ENCODE measurements at regions not wholly inside any gene's neighbourhood (a gene's known extent, or its start where the extent isn't known, plus 50 kb on each side); places are given as distances from the start of the nearest gene placed in this dataset.

- no TSS peak for BruUV-seq (replicated peaks)
- H3K9ac ChIP-seq (ENCODE audit: low read length) = no peak overlapping the region
- H3K9me3 ChIP-seq (ENCODE audit: control insufficient read depth in 1 of 2, insufficient read depth in 1 of 2, low read depth in 1 of 2, low read length in 2 of 2) = peaks cover 5 to 15% of the 10 kb centered on the region in 2 experiments; a peak in 2 of 4 replicates
- H3K4me2 ChIP-seq (ENCODE audit: low read length) = no peak overlapping the region
- ATAC-seq (0 out of 2 replicates have a peak, but pooled peaks have one; percentile 47), DNase-seq (ENCODE audit: low read depth, low spot score) (no peak)
- no peaks in the 10 kb centered on the region for H4K20me1 ChIP-seq (ENCODE audit: insufficient read depth)
- no peaks in the 10 kb centered on the region for H3K36me3 ChIP-seq (ENCODE audit: control insufficient read depth in 1 of 2, insufficient read depth in 2 of 2, low read length in 2 of 2)
- H3K9me2 ChIP-seq (ENCODE audit: insufficient read depth) = no peaks in the 10 kb centered on the region
- no peaks in the 10 kb centered on the region for H3K27me3 ChIP-seq (ENCODE audit: insufficient read depth, low read length)
- ChIA-PET POLR2A (no interaction called here), RAD21 (ENCODE audit: low non-redundant PET in 1 of 2, low total read pairs in 2 of 2, uncharacterized antibody in 2 of 2, unreplicated experiment in 2 of 2) (no interaction called here), CTCF (no interaction called here)
- no peaks in the 10 kb centered on the region for H3K79me2 ChIP-seq (ENCODE audit: insufficient read depth, low read length)
- H3K27ac ChIP-seq (ENCODE audit: low read depth, low read length) = no peak overlapping the region
- TF ChIP-seq ZNF274 (IDR thresholded peaks at IDR 0.05; ENCODE audit: low read depth, low read length) (no peak), POLR2A (IDR thresholded peaks at IDR 0.05; ENCODE audit: borderline replicate concordance, extremely low read depth, insufficient read depth, insufficient read length) (no peak), CTCF (IDR thresholded peaks at IDR 0.05 in 2 of 3, conservative IDR thresholded peaks at IDR 0.05 in 1 of 3; ENCODE audit: borderline replicate concordance in 1 of 3, insufficient read depth in 1 of 3, low read depth in 2 of 3, low read length in 2 of 3) (peak in 2 of 3 experiments; percentile 76 to 81; a peak in 4 of 6 replicates)
- H3K4me3 ChIP-seq (replicated peaks in 1 of 2; ENCODE audit: low read depth in 1 of 2, low read length in 2 of 2) = no peak overlapping the region
- H3K4me1 ChIP-seq (ENCODE audit: control insufficient read depth in 1 of 2, insufficient read depth in 2 of 2, low read length in 2 of 2) = no peaks in the 10 kb centered on the region
- intact Hi-C loops (cut with micrococcal nuclease) = no loop called here
- H2AFZ ChIP-seq (ENCODE audit: low read depth, low read length, poor library complexity, severe bottlenecking) = no peak overlapping the region
Observed at GRCh38 chr5:8184455-8185063, 315.6 kb downstream of the MTRR start.

- no peaks in the 10 kb centered on the region for H3K9me2 ChIP-seq (ENCODE audit: insufficient read depth)
- no TSS peak for BruUV-seq (replicated peaks)
- H3K27me3 ChIP-seq (ENCODE audit: insufficient read depth, low read length) = no peaks in the 10 kb centered on the region
- no peaks in the 10 kb centered on the region for H3K4me1 ChIP-seq (ENCODE audit: control insufficient read depth in 1 of 2, insufficient read depth in 2 of 2, low read length in 2 of 2)
- TF ChIP-seq CEBPB (IDR thresholded peaks at IDR 0.05; ENCODE audit: low read depth) (no peak), ELF1 (IDR thresholded peaks at IDR 0.05; ENCODE audit: borderline replicate concordance, low read depth) (no peak), ZNF274 (IDR thresholded peaks at IDR 0.05; ENCODE audit: low read depth, low read length) (no peak), SP1 (IDR thresholded peaks at IDR 0.05; ENCODE audit: low read depth) (no peak), FOSL1 (IDR thresholded peaks at IDR 0.05; ENCODE audit: low read depth) (no peak), YY1 (IDR thresholded peaks at IDR 0.05; ENCODE audit: extremely low read depth, insufficient replicate concordance, low read depth, low read length) (no peak), SIN3A (IDR thresholded peaks at IDR 0.05; ENCODE audit: low read depth) (no peak), CTCF (IDR thresholded peaks at IDR 0.05 in 2 of 3, conservative IDR thresholded peaks at IDR 0.05 in 1 of 3; ENCODE audit: borderline replicate concordance in 1 of 3, insufficient read depth in 1 of 3, low read depth in 2 of 3, low read length in 2 of 3) (no peak), EZH2 (IDR thresholded peaks at IDR 0.05) (no peak)
- TF ChIP-seq, protein P1, sequence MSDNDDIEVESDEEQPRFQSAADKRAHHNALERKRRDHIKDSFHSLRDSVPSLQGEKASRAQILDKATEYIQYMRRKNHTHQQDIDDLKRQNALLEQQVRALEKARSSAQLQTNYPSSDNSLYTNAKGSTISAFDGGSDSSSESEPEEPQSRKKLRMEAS (IDR thresholded peaks at IDR 0.05) = no peak
- TF ChIP-seq, protein P2, sequence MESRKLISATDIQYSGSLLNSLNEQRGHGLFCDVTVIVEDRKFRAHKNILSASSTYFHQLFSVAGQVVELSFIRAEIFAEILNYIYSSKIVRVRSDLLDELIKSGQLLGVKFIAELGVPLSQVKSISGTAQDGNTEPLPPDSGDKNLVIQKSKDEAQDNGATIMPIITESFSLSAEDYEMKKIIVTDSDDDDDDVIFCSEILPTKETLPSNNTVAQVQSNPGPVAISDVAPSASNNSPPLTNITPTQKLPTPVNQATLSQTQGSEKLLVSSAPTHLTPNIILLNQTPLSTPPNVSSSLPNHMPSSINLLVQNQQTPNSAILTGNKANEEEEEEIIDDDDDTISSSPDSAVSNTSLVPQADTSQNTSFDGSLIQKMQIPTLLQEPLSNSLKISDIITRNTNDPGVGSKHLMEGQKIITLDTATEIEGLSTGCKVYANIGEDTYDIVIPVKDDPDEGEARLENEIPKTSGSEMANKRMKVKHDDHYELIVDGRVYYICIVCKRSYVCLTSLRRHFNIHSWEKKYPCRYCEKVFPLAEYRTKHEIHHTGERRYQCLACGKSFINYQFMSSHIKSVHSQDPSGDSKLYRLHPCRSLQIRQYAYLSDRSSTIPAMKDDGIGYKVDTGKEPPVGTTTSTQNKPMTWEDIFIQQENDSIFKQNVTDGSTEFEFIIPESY (IDR thresholded peaks at IDR 0.05; ENCODE audit: extremely low read depth, insufficient replicate concordance, low read length) = no peak
- ATAC-seq (no peak), DNase-seq (ENCODE audit: low read depth, low spot score) (no peak)
- H3K4me3 ChIP-seq (replicated peaks in 1 of 2; ENCODE audit: low read depth in 1 of 2, low read length in 2 of 2) = no peak overlapping the region
- ChIA-PET RAD21 (ENCODE audit: low non-redundant PET in 1 of 2, low total read pairs in 2 of 2, uncharacterized antibody in 2 of 2, unreplicated experiment in 2 of 2) (no interaction called here), CTCF (no interaction called here), POLR2A (no interaction called here)
- intact Hi-C loops (cut with micrococcal nuclease) = no loop called here
- no peak overlapping the region for H2AFZ ChIP-seq (ENCODE audit: low read depth, low read length, poor library complexity, severe bottlenecking)
- H3K27ac ChIP-seq (ENCODE audit: low read depth, low read length) = no peak overlapping the region
- no peaks in the 10 kb centered on the region for H3K36me3 ChIP-seq (ENCODE audit: control insufficient read depth in 1 of 2, insufficient read depth in 2 of 2, low read length in 2 of 2)
- peaks cover 5 to 12% of the 10 kb centered on the region in 2 experiments; a peak in 2 of 4 replicates for H3K9me3 ChIP-seq (ENCODE audit: control insufficient read depth in 1 of 2, insufficient read depth in 1 of 2, low read depth in 1 of 2, low read length in 2 of 2)
- no peaks in the 10 kb centered on the region for H3K79me2 ChIP-seq (ENCODE audit: insufficient read depth, low read length)
- H3K4me2 ChIP-seq (ENCODE audit: low read length) = no peak overlapping the region
- H4K20me1 ChIP-seq (ENCODE audit: insufficient read depth) = no peaks in the 10 kb centered on the region
- no peak overlapping the region for H3K9ac ChIP-seq (ENCODE audit: low read length)
Observed at GRCh38 chr5:8185852-8186251, 316.9 kb downstream of the MTRR start.
